AG04450 (cell line): ENCODE measurements at regions not wholly inside any gene's neighbourhood (a gene's known extent, or its start where the extent isn't known, plus 50 kb on each side); places are given as distances from the start of the nearest gene placed in this dataset.
"Not testable (repeated sequence)": the region's sequence is repeated elsewhere in the genome, so short reads cannot be mapped to it uniquely, and the experiment has no call there.

Source experiments
- CTCF ChIA-PET: fragments of 300-600, 350-600 bp; formaldehyde crosslinking; extraction: SDS; loops from one replicate; lab custom pipeline; 2022; ENCODE audit warnings: antibody characterized with exemption, inconsistent platforms; lab: Charles Lee
- POLR2A ChIA-PET: fragments of 350-600 bp; formaldehyde crosslinking; extraction: SDS; loops from one replicate; lab custom pipeline; 2021; ENCODE audit warnings: antibody characterized with exemption, inconsistent platforms; lab: Yijun Ruan, JAX
- DNase-seq: peaks from one replicate; pipeline ENCODE4 v3.0.0-alpha.2; 2011; ENCODE audit warnings: low read depth, low spot score
- H3K27ac ChIP-seq: one replicate; pipeline ENCODE4 v1.5.1; 2012; ENCODE audit warnings: low read depth, low read length, control low read depth
- H3K27me3 ChIP-seq: one replicate; pipeline ENCODE4 v1.6.0; 2012; ENCODE audit warnings: low read length; ENCODE audit not compliant: control insufficient read depth, insufficient read depth
- H3K4me3 ChIP-seq: 2 replicates; pipeline ENCODE4 v1.5.1; 2011; ENCODE audit warnings: mild to moderate bottlenecking, low read depth, low read length, control low read depth
- H3K9me3 ChIP-seq: 2 replicates; pipeline ENCODE4 v1.5.1; 2012; ENCODE audit warnings: low read length; ENCODE audit not compliant: control insufficient read depth, insufficient read depth
- CTCF ChIP-seq: IDR thresholded peaks from 2 replicates; pipeline ENCODE4 v1.5.1; 2011; ENCODE audit warnings: low read depth, low read length, control low read depth, inconsistent platforms

GRCh38 chr15:21272176-21272982, 167.9 kb downstream of the POTEB3 start:
- DNase-seq, H3K4me3 ChIP-seq, H3K27me3 ChIP-seq, POLR2A ChIA-PET, H3K27ac ChIP-seq: not testable (repeated sequence)
- CTCF ChIA-PET: interaction anchor here (1.4 kb wide), 1 partner anchor 12 kb away, joined by 3 read pairs; no protein-coding TSS in a partner anchor
- peaks cover 10% of the 10 kb centered on the region; the same call in 1 of the 2 replicates for H3K9me3 ChIP-seq

- Histone ChIP-seq H3K4me3 (no peak overlapping the region), H3K27me3 (no peaks in the 10 kb centered on the region), H3K27ac (no peak overlapping the region), H3K9me3 (peaks cover 10% of the 10 kb centered on the region; the same call in 1 of the 2 replicates)
- POLR2A ChIA-PET: no interaction called here
- CTCF ChIA-PET: no interaction called here
- TF ChIP-seq CTCF: no peak
- DNase-seq: no peak
Measured at GRCh38 chr15:21271566-21271965, 168.7 kb downstream of the POTEB3 start.

GRCh38 chr15:21270474-21270873, 169.8 kb downstream of the POTEB3 start:
- no peak for DNase-seq
- POLR2A ChIA-PET: no interaction called here
- CTCF ChIA-PET: no interaction called here
- Histone ChIP-seq H3K9me3 (peaks cover 10% of the 10 kb centered on the region; the same call in 1 of the 2 replicates), H3K27me3 (no peaks in the 10 kb centered on the region), H3K4me3 (no peak overlapping the region), H3K27ac (no peak overlapping the region)
- no peak for TF ChIP-seq CTCF

- H3K27me3 ChIP-seq, POLR2A ChIA-PET, H3K27ac ChIP-seq, CTCF ChIA-PET, DNase-seq, H3K4me3 ChIP-seq: not testable (repeated sequence)
- peaks cover 10% of the 10 kb centered on the region; the same call in 1 of the 2 replicates for H3K9me3 ChIP-seq
Measured at GRCh38 chr15:21269673-21270072, 170.6 kb downstream of the POTEB3 start.

- no peak for TF ChIP-seq CTCF
- Histone ChIP-seq H3K9me3 (peaks cover 10% of the 10 kb centered on the region; the same call in 1 of the 2 replicates), H3K27me3 (no peaks in the 10 kb centered on the region), H3K27ac (no peak overlapping the region), H3K4me3 (no peak overlapping the region)
- ChIA-PET CTCF (no interaction called here), POLR2A (no interaction called here)
- no peak for DNase-seq
Measured at GRCh38 chr15:21269121-21269520, 171.2 kb downstream of the POTEB3 start.

- H3K9me3 ChIP-seq: peaks cover 10% of the 10 kb centered on the region; the same call in 1 of the 2 replicates
- CTCF ChIA-PET: no interaction called here
- H3K4me3 ChIP-seq: no peak overlapping the region
- H3K27me3 ChIP-seq: no peaks in the 10 kb centered on the region
- POLR2A ChIA-PET: no interaction called here
- H3K27ac ChIP-seq: no peak overlapping the region
- no peak for TF ChIP-seq CTCF
- no peak for DNase-seq
Measured at GRCh38 chr15:21268436-21268940, 171.8 kb downstream of the POTEB3 start.
